ENCODE measurements at regions not wholly inside any gene's neighbourhood (a gene's known extent, or its start where the extent isn't known, plus 50 kb on each side); places are given as distances from the start of the nearest gene placed in this dataset.

DNA sequence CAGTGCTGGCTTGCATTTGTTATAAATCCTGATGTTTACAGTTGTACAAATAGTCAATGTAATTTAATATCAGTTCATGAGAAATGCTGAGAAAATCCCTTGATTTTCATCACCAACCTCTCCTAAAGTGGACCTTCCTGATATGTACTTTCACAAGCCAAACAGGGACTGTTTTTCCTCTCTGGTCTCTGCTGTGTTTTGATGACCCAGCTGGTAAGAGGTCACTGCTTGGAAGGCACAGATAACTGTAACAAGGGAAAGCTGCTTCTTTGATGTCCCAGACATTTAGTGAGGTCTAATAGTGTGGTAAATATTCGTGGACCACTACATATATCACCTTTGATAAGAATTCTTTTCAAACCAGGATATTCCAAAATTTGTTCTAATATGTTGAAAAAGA, 68.7 kb upstream of the HAPLN1 start:
- Histone ChIP-seq H3K27me3 (replicated peaks; ENCODE audit: insufficient read depth, low read length) (no peaks in the 10 kb centered on the region), H3K4me3 (ENCODE audit: low read length) (no peak overlapping the region), H3K9ac (ENCODE audit: low read length) (no peak overlapping the region), H3K4me1 (ENCODE audit: low read length) (no peaks in the 10 kb centered on the region), H3F3A (ENCODE audit: insufficient read depth, low read length) (no peaks in the 10 kb centered on the region), H3K79me2 (ENCODE audit: low read length) (no peaks in the 10 kb centered on the region), H3K9me3 (replicated peaks; ENCODE audit: insufficient read depth, low read length) (no peaks in the 10 kb centered on the region), H2AFZ (ENCODE audit: low read length) (no peak overlapping the region), H4K20me1 (ENCODE audit: insufficient read depth, low read length) (no peaks in the 10 kb centered on the region), H3K27ac (ENCODE audit: low read length) (no peak overlapping the region), H3K9me2 (replicated peaks; ENCODE audit: insufficient read depth, low read length) (no peaks in the 10 kb centered on the region), H3K4me2 (ENCODE audit: low read depth, low read length) (no peak overlapping the region), H3K36me3 (replicated peaks; ENCODE audit: insufficient read depth, low read length) (no peaks in the 10 kb centered on the region)
- DNase-seq: no peak
- no peak for TF ChIP-seq EZH2phosphoT487 (IDR thresholded peaks at IDR 0.05; ENCODE audit: low read length)
- no peak for TF ChIP-seq EZH2 (optimal IDR thresholded peaks at IDR 0.05; ENCODE audit: low read depth, low read length)
- TF ChIP-seq, protein P1, sequence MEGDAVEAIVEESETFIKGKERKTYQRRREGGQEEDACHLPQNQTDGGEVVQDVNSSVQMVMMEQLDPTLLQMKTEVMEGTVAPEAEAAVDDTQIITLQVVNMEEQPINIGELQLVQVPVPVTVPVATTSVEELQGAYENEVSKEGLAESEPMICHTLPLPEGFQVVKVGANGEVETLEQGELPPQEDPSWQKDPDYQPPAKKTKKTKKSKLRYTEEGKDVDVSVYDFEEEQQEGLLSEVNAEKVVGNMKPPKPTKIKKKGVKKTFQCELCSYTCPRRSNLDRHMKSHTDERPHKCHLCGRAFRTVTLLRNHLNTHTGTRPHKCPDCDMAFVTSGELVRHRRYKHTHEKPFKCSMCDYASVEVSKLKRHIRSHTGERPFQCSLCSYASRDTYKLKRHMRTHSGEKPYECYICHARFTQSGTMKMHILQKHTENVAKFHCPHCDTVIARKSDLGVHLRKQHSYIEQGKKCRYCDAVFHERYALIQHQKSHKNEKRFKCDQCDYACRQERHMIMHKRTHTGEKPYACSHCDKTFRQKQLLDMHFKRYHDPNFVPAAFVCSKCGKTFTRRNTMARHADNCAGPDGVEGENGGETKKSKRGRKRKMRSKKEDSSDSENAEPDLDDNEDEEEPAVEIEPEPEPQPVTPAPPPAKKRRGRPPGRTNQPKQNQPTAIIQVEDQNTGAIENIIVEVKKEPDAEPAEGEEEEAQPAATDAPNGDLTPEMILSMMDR (IDR thresholded peaks at IDR 0.05; ENCODE audit: low read length): no peak

DNA sequence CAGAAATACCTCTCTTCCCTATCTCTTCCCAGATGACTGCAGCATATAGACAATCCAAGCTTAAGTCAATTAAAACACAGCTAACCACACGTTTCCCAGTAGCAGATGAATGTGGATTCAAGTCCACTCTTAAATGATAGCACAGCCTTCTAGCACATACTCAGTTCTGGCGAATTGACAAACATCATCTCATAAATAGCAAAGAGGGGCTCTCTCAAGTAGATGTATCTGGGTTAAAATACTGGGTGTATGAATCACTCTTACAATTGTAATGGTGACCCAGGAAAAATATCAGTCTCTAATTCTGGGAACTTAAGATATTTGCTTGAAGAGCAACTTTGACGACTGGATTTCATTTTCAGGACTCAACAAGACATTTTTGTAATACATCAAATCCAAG, 67.0 kb upstream of the HAPLN1 start:
- Histone ChIP-seq H3K4me3 (ENCODE audit: low read length) (no peak overlapping the region), H3K36me3 (replicated peaks; ENCODE audit: insufficient read depth, low read length) (no peaks in the 10 kb centered on the region), H3K9me2 (replicated peaks; ENCODE audit: insufficient read depth, low read length) (no peaks in the 10 kb centered on the region), H3K27ac (ENCODE audit: low read length) (no peak overlapping the region), H3K79me2 (ENCODE audit: low read length) (no peaks in the 10 kb centered on the region), H4K20me1 (ENCODE audit: insufficient read depth, low read length) (no peaks in the 10 kb centered on the region), H3K4me2 (ENCODE audit: low read depth, low read length) (no peak overlapping the region), H3K4me1 (ENCODE audit: low read length) (no peaks in the 10 kb centered on the region), H3F3A (ENCODE audit: insufficient read depth, low read length) (no peaks in the 10 kb centered on the region), H2AFZ (ENCODE audit: low read length) (no peak overlapping the region), H3K9ac (ENCODE audit: low read length) (no peak overlapping the region), H3K27me3 (replicated peaks; ENCODE audit: insufficient read depth, low read length) (no peaks in the 10 kb centered on the region), H3K9me3 (replicated peaks; ENCODE audit: insufficient read depth, low read length) (no peaks in the 10 kb centered on the region)
- TF ChIP-seq EZH2phosphoT487 (IDR thresholded peaks at IDR 0.05; ENCODE audit: low read length) (no peak), EZH2 (optimal IDR thresholded peaks at IDR 0.05; ENCODE audit: low read depth, low read length) (no peak)
- TF ChIP-seq, protein P1 (IDR thresholded peaks at IDR 0.05; ENCODE audit: low read length): no peak
- no peak for DNase-seq

DNA sequence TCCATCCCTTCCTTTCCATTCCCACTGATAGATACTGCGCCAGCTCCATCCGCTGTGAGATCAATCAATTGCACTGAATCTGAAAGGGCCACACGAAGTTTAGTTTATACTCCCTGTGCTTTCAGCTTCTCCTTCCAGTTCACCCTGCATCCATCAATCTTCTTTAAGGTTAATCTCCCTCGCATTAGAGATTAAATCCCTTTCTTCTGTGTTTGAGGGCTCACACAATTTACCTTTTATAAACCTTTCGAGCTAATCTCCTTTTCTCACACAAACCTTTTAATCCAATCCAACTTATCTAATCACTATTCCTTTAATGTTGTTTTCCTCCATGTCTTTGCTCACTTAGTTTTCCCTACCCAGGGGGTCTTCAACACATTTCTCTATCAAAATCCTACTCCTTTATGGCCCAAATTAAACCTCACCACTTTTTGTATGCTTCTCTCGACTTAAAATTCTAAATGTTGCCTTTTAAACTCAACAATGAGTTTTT, 64.6 kb upstream of the HAPLN1 start:
- Histone ChIP-seq H3K9me2 (replicated peaks; ENCODE audit: insufficient read depth, low read length) (no peaks in the 10 kb centered on the region), H3K79me2 (ENCODE audit: low read length) (no peaks in the 10 kb centered on the region)
- TF ChIP-seq, protein P1 (IDR thresholded peaks at IDR 0.05; ENCODE audit: low read length): no peak
- TF ChIP-seq EZH2 (optimal IDR thresholded peaks at IDR 0.05; ENCODE audit: low read depth, low read length) (no peak), EZH2phosphoT487 (IDR thresholded peaks at IDR 0.05; ENCODE audit: low read length) (no peak)

More for the DNA sequence above, 64.6 kb upstream of the HAPLN1 start:
- no peak overlapping the region for H3K4me3 ChIP-seq (ENCODE audit: low read length)
- H3K4me1 ChIP-seq (ENCODE audit: low read length): no peaks in the 10 kb centered on the region
- H2AFZ ChIP-seq (ENCODE audit: low read length): no peak overlapping the region
- H3K4me2 ChIP-seq (ENCODE audit: low read depth, low read length): no peak overlapping the region
- no peaks in the 10 kb centered on the region for H3K36me3 ChIP-seq (replicated peaks; ENCODE audit: insufficient read depth, low read length)
- H3K27me3 ChIP-seq (replicated peaks; ENCODE audit: insufficient read depth, low read length): no peaks in the 10 kb centered on the region
- H3F3A ChIP-seq (ENCODE audit: insufficient read depth, low read length): no peaks in the 10 kb centered on the region
- no peaks in the 10 kb centered on the region for H4K20me1 ChIP-seq (ENCODE audit: insufficient read depth, low read length)
- DNase-seq: no peak
- H3K9ac ChIP-seq (ENCODE audit: low read length): no peak overlapping the region
- H3K27ac ChIP-seq (ENCODE audit: low read length): no peak overlapping the region
- no peaks in the 10 kb centered on the region for H3K9me3 ChIP-seq (replicated peaks; ENCODE audit: insufficient read depth, low read length)
